PC-9 (cell line): ENCODE measurements at regions not wholly inside any gene's neighbourhood (a gene's known extent, or its start where the extent isn't known, plus 50 kb on each side); places are given as distances from the start of the nearest gene placed in this dataset.

ENCODE experiments used
- EZH2 ChIP-seq: fragments of 200-600 bp; sonication (generic); IDR thresholded peaks from 2 replicates; pipeline ENCODE4 v1.8.0; 2017; ENCODE audit warnings: antibody characterized with exemption, low read depth
- TF ChIP-seq, protein P1 (sequence below): fragments of 200-600 bp; sonication (generic); conservative IDR thresholded peaks from 2 replicates; pipeline ENCODE4 v1.6.1; 2017; ENCODE audit warnings: mixed run types, antibody characterized with exemption, mild to moderate bottlenecking, moderate library complexity

- TF ChIP-seq, protein P1, sequence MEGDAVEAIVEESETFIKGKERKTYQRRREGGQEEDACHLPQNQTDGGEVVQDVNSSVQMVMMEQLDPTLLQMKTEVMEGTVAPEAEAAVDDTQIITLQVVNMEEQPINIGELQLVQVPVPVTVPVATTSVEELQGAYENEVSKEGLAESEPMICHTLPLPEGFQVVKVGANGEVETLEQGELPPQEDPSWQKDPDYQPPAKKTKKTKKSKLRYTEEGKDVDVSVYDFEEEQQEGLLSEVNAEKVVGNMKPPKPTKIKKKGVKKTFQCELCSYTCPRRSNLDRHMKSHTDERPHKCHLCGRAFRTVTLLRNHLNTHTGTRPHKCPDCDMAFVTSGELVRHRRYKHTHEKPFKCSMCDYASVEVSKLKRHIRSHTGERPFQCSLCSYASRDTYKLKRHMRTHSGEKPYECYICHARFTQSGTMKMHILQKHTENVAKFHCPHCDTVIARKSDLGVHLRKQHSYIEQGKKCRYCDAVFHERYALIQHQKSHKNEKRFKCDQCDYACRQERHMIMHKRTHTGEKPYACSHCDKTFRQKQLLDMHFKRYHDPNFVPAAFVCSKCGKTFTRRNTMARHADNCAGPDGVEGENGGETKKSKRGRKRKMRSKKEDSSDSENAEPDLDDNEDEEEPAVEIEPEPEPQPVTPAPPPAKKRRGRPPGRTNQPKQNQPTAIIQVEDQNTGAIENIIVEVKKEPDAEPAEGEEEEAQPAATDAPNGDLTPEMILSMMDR = no peak
- TF ChIP-seq EZH2 = no peak
These were observed 125.1 kb upstream of the RAB11FIP2 start for GRCh38 chr10:118171861-118172260.
